Mammary epithelial cell (primary cell): ENCODE measurements at regions not wholly inside any gene's neighbourhood (a gene's known extent, or its start where the extent isn't known, plus 50 kb on each side); places are given as distances from the start of the nearest gene placed in this dataset.

Source experiments
- CTCF ChIP-seq, 2 donors: IDR thresholded peaks in 1 of 2; conservative IDR thresholded peaks in 1 of 2; 2 replicates each; pipeline ENCODE4 v1.5.1; 2011 to 2012; ENCODE audit warnings: inconsistent platforms in 2 of 2, low read length in 2 of 2, mild to moderate bottlenecking in 2 of 2, control low read depth in 1 of 2, low read depth in 1 of 2; ENCODE audit not compliant: insufficient read depth in 1 of 2; ENCODE audit errors: extremely low read depth in 1 of 2
- EZH2 ChIP-seq: IDR thresholded peaks from 2 replicates; pipeline ENCODE4 v1.6.1; 2012; ENCODE audit warnings: low read length, inconsistent platforms, borderline replicate concordance

GRCh38 chr5:164560216-164560615, 1054.8 kb downstream of the MAT2B start:
- no peak for TF ChIP-seq CTCF (conservative IDR thresholded peaks at IDR 0.05 in 1 of 2, IDR thresholded peaks at IDR 0.05 in 1 of 2; ENCODE audit: extremely low read depth in 1 of 2, insufficient read depth in 1 of 2, low read depth in 1 of 2, low read length in 2 of 2)
- no peak for TF ChIP-seq EZH2
